Middle frontal gyrus (tissue), 1 donor: ENCODE measurements at regions not wholly inside any gene's neighbourhood (a gene's known extent, or its start where the extent isn't known, plus 50 kb on each side); places are given as distances from the start of the nearest gene placed in this dataset.
A peak's percentile ranks its signal among the peaks of the same experiment; 100 is the strongest.

Experiments used
- DNase-seq: peaks from one replicate; pipeline ENCODE4 v3.0.0-alpha.2; 2015; ENCODE audit warnings: low spot score; ENCODE audit errors: extremely low spot score

GRCh38 chr4:151901631-151902030 is 140.8 kb upstream of the GATB start:
- no peak for DNase-seq

GRCh38 chr4:151896880-151897279 is 136.1 kb upstream of the GATB start:
- no peak for DNase-seq

- no peak for DNase-seq
These were observed 134.9 kb upstream of the GATB start for GRCh38 chr4:151895671-151896070.

- DNase-seq, result no peak
These were observed 133.4 kb upstream of the GATB start for GRCh38 chr4:151894246-151894645.

GRCh38 chr4:151888367-151888866 is 127.6 kb upstream of the GATB start:
- no peak for DNase-seq

- DNase-seq, result no peak
These were observed 127.0 kb upstream of the GATB start for GRCh38 chr4:151887816-151888180.

GRCh38 chr4:151887031-151887815 is 126.4 kb upstream of the GATB start:
- no peak for DNase-seq

GRCh38 chr4:151885123-151885522 is 124.3 kb upstream of the GATB start:
- DNase-seq, result no peak

GRCh38 chr4:151883747-151884146 is 122.9 kb upstream of the GATB start:
- DNase-seq, result no peak

- DNase-seq, result no peak
These were observed 121.4 kb upstream of the GATB start for GRCh38 chr4:151882072-151882803.

GRCh38 chr4:151879705-151880445 is 119.1 kb upstream of the GATB start:
- no peak for DNase-seq

- no peak for DNase-seq
These were observed 115.7 kb upstream of the GATB start for GRCh38 chr4:151876381-151876988.

- no peak for DNase-seq
These were observed 113.5 kb upstream of the GATB start for GRCh38 chr4:151874328-151874727.

GRCh38 chr4:151866592-151866918 is 105.7 kb upstream of the GATB start:
- DNase-seq, result no peak

GRCh38 chr4:151865744-151866591 is 105.2 kb upstream of the GATB start:
- peak; percentile 49 for DNase-seq

- peak; percentile 68 for DNase-seq
These were observed 104.5 kb upstream of the GATB start for GRCh38 chr4:151865312-151865711.

- no peak for DNase-seq
These were observed 103.3 kb upstream of the GATB start for GRCh38 chr4:151864068-151864467.

GRCh38 chr4:151862766-151863165 is 102.0 kb upstream of the GATB start:
- DNase-seq, result no peak

- DNase-seq, result peak; percentile 36
These were observed 99.8 kb upstream of the GATB start for GRCh38 chr4:151860561-151861093.

- no peak for DNase-seq
These were observed 98.8 kb upstream of the GATB start for GRCh38 chr4:151859641-151860040.
